ENCODE measurements at regions not wholly inside any gene's neighbourhood (a gene's known extent, or its start where the extent isn't known, plus 50 kb on each side); places are given as distances from the start of the nearest gene placed in this dataset.
"Not testable (repeated sequence)": the region's sequence is repeated elsewhere in the genome, so short reads cannot be mapped to it uniquely, and the experiment has no call there.

GRCh38 chr3:87737817-87738216 is 321.0 kb downstream of the CGGBP1 start:
- TF ChIP-seq CTCF, POLR2A (IDR thresholded peaks at IDR 0.05): not testable (repeated sequence)
